NCI-H748 (cell line): ENCODE measurements at regions not wholly inside any gene's neighbourhood (a gene's known extent, or its start where the extent isn't known, plus 50 kb on each side); places are given as distances from the start of the nearest gene placed in this dataset.

Experiments used
- DNase-seq: peaks from one replicate; lab custom pipeline; 2025; ENCODE audit not compliant: unreplicated experiment; lab: John Stamatoyannopoulos, UW

- no peak for DNase-seq
These were observed 545.8 kb upstream of the ADAMTS9 start for GRCh38 chr3:65233561-65233960.

GRCh38 chr3:65231544-65231943 lies 543.7 kb upstream of the ADAMTS9 start:
- DNase-seq, result no peak

- no peak for DNase-seq
These were observed 542.7 kb upstream of the ADAMTS9 start for GRCh38 chr3:65230261-65231139.

- no peak for DNase-seq
These were observed 538.5 kb upstream of the ADAMTS9 start for GRCh38 chr3:65226287-65226686.

- DNase-seq, result no peak
These were observed 522.4 kb upstream of the ADAMTS9 start for GRCh38 chr3:65210026-65210814.

- no peak for DNase-seq
These were observed 514.6 kb upstream of the ADAMTS9 start for GRCh38 chr3:65202395-65202794.

- DNase-seq, result no peak
These were observed 514.1 kb upstream of the ADAMTS9 start for GRCh38 chr3:65201926-65202325.

- peak; percentile 56 for DNase-seq
These were observed 512.6 kb upstream of the ADAMTS9 start for GRCh38 chr3:65200310-65200970.

- DNase-seq, result no peak
These were observed 508.9 kb upstream of the ADAMTS9 start for GRCh38 chr3:65196663-65197062.

- no peak for DNase-seq
These were observed 507.6 kb upstream of the ADAMTS9 start for GRCh38 chr3:65195211-65196006.

- no peak for DNase-seq
These were observed 506.9 kb upstream of the ADAMTS9 start for GRCh38 chr3:65194744-65195143.

- no peak for DNase-seq
These were observed 506.4 kb upstream of the ADAMTS9 start for GRCh38 chr3:65194047-65194714.

- DNase-seq, result no peak
These were observed 505.7 kb upstream of the ADAMTS9 start for GRCh38 chr3:65193531-65193930.

- no peak for DNase-seq
These were observed 502.3 kb upstream of the ADAMTS9 start for GRCh38 chr3:65190111-65190510.

- DNase-seq, result no peak
These were observed 498.5 kb upstream of the ADAMTS9 start for GRCh38 chr3:65186268-65186667.

GRCh38 chr3:65182682-65183081 lies 494.9 kb upstream of the ADAMTS9 start:
- no peak for DNase-seq

GRCh38 chr3:65182085-65182484 lies 494.3 kb upstream of the ADAMTS9 start:
- no peak for DNase-seq

GRCh38 chr3:65181391-65181871 lies 493.6 kb upstream of the ADAMTS9 start:
- no peak for DNase-seq

- peak; percentile 4 for DNase-seq
These were observed 490.9 kb upstream of the ADAMTS9 start for GRCh38 chr3:65178703-65179102.

GRCh38 chr3:65177960-65178376 lies 490.2 kb upstream of the ADAMTS9 start:
- DNase-seq, result peak; percentile 3
